Smooth muscle cell (in vitro differentiated cells): ENCODE measurements at regions not wholly inside any gene's neighbourhood (a gene's known extent, or its start where the extent isn't known, plus 50 kb on each side); places are given as distances from the start of the nearest gene placed in this dataset.

Experiments
- DNase-seq: peaks from one replicate; lab custom pipeline; 2025; ENCODE audit not compliant: unreplicated experiment; lab: John Stamatoyannopoulos, UW
- H2AFZ ChIP-seq: fragments of 200-600 bp; sonication (generic); 2 replicates; pipeline ENCODE4 v1.6.0; 2016; ENCODE audit warnings: antibody characterized with exemption, low read depth, mild to moderate bottlenecking
- H3F3A ChIP-seq: fragments of 200-600 bp; sonication (generic); 2 replicates; pipeline ENCODE4 v1.6.0; 2017; ENCODE audit warnings: antibody characterized with exemption, low read depth
- H3K27ac ChIP-seq: fragments of 200-600 bp; sonication (generic); 2 replicates; pipeline ENCODE4 v1.5.1; 2016; ENCODE audit warnings: low read depth, mild to moderate bottlenecking
- H3K27me3 ChIP-seq: fragments of 200-600 bp; sonication (generic); 2 replicates; pipeline ENCODE4 v1.6.1; 2016; ENCODE audit warnings: low read depth, mild to moderate bottlenecking
- H3K36me3 ChIP-seq: fragments of 200-600 bp; sonication (generic); 2 replicates; pipeline ENCODE4 v1.5.1; 2016; ENCODE audit warnings: low read depth
- H3K4me1 ChIP-seq: fragments of 200-600 bp; sonication (generic); 2 replicates; pipeline ENCODE4 v1.5.1; 2016; ENCODE audit warnings: low read depth
- H3K4me2 ChIP-seq: fragments of 200-600 bp; sonication (generic); 2 replicates; pipeline ENCODE4 v1.6.0; 2016; ENCODE audit warnings: mild to moderate bottlenecking
- H3K4me3 ChIP-seq: fragments of 200-600 bp; sonication (generic); 2 replicates; pipeline ENCODE4 v1.5.1; 2016; ENCODE audit warnings: mild to moderate bottlenecking
- H3K79me2 ChIP-seq: fragments of 200-600 bp; sonication (generic); 2 replicates; pipeline ENCODE4 v1.6.0; 2016; ENCODE audit warnings: low read depth, mild to moderate bottlenecking
- H3K9ac ChIP-seq: fragments of 200-600 bp; sonication (generic); 2 replicates; pipeline ENCODE4 v1.6.0; 2016; ENCODE audit warnings: low read depth
- H3K9me3 ChIP-seq: fragments of 200-600 bp; sonication (generic); replicated peaks from 2 replicates; pipeline ENCODE4 v1.5.1; 2016; ENCODE audit warnings: low read depth
- H4K20me1 ChIP-seq: fragments of 200-600 bp; sonication (generic); 2 replicates; pipeline ENCODE4 v1.6.0; 2016; ENCODE audit warnings: low read depth
- CTCF ChIP-seq: fragments of 200-600 bp; sonication (generic); IDR thresholded peaks from 2 replicates; pipeline ENCODE4 v1.5.1; 2017; ENCODE audit warnings: borderline replicate concordance, mild to moderate bottlenecking, antibody characterized with exemption; ENCODE audit not compliant: insufficient read depth, poor library complexity, severe bottlenecking
- WGBS: methylation state at CpG from one replicate; pipeline ENCODE4 v1.1.7; 2016; ENCODE audit warnings: low lambda C conversion rate; 5-methylcytosine and 5-hydroxymethylcytosine counted together

- no peak overlapping the region for H3K4me3 ChIP-seq
- no peak overlapping the region for H2AFZ ChIP-seq
- no peak overlapping the region for H3K27ac ChIP-seq
- H3K4me1 ChIP-seq, result peaks cover 37% of the 10 kb centered on the region
- no peaks in the 10 kb centered on the region for H3K9me3 ChIP-seq
- 73% methylated on average over 27 of the region's 28 CpGs for WGBS
- H3K36me3 ChIP-seq, result no peaks in the 10 kb centered on the region
- no peak overlapping the region for H3K9ac ChIP-seq
- no peaks in the 10 kb centered on the region for H3K27me3 ChIP-seq
- H3K79me2 ChIP-seq, result no peaks in the 10 kb centered on the region
- no peak for DNase-seq
- H3K4me2 ChIP-seq, result no peak overlapping the region
- TF ChIP-seq CTCF, result no peak
- no peaks in the 10 kb centered on the region for H3F3A ChIP-seq
- H4K20me1 ChIP-seq, result no peaks in the 10 kb centered on the region
Measured at GRCh38 chr9:129561594-129562281, 59.2 kb downstream of the C9orf50 start.

- TF ChIP-seq CTCF, result no peak
- 92% methylated on average over 13 of the region's 13 CpGs for WGBS
- Histone ChIP-seq H3K4me2 (no peak overlapping the region), H3K4me3 (no peak overlapping the region), H3K9ac (no peak overlapping the region), H3K4me1 (peaks cover 44% of the 10 kb centered on the region), H3K79me2 (no peaks in the 10 kb centered on the region), H3K36me3 (no peaks in the 10 kb centered on the region), H3F3A (no peaks in the 10 kb centered on the region), H3K27ac (no peak overlapping the region), H3K9me3 (no peaks in the 10 kb centered on the region), H4K20me1 (no peaks in the 10 kb centered on the region), H2AFZ (no peak overlapping the region), H3K27me3 (no peaks in the 10 kb centered on the region)
- DNase-seq, result no peak
Measured at GRCh38 chr9:129560881-129561306, 60.0 kb downstream of the C9orf50 start.

GRCh38 chr9:129559506-129559881 lies 61.4 kb downstream of the C9orf50 start:
- H3K27ac ChIP-seq, result no peak overlapping the region

More at GRCh38 chr9:129559506-129559881, 61.4 kb downstream of the C9orf50 start:
- Histone ChIP-seq H4K20me1 (no peaks in the 10 kb centered on the region), H3K4me3 (no peak overlapping the region), H3K9me3 (no peaks in the 10 kb centered on the region), H3K4me2 (no peak overlapping the region), H3K4me1 (peaks cover 47% of the 10 kb centered on the region), H3K27me3 (no peaks in the 10 kb centered on the region), H3F3A (no peaks in the 10 kb centered on the region), H3K36me3 (no peaks in the 10 kb centered on the region), H3K79me2 (no peaks in the 10 kb centered on the region), H2AFZ (no peak overlapping the region), H3K9ac (no peak overlapping the region)
- no peak for DNase-seq
- 93% methylated on average over 4 of the region's 4 CpGs for WGBS
- no peak for TF ChIP-seq CTCF
